ENCODE measurements at regions not wholly inside any gene's neighbourhood (a gene's known extent, or its start where the extent isn't known, plus 50 kb on each side); places are given as distances from the start of the nearest gene placed in this dataset.

- TF ChIP-seq CEBPB (IDR thresholded peaks at IDR 0.05; ENCODE audit: low read depth, low read length) (no peak), CTCF (conservative IDR thresholded peaks at IDR 0.05; ENCODE audit: low read depth, low read length) (no peak), FOS (IDR thresholded peaks at IDR 0.05; ENCODE audit: low read depth, low read length) (no peak), RAD21 (IDR thresholded peaks at IDR 0.05; ENCODE audit: low read length) (no peak), POLR2A (IDR thresholded peaks at IDR 0.05; ENCODE audit: low read depth, low read length) (no peak)
These were observed 63.6 kb upstream of the CD93 start for GRCh38 chr20:23149623-23150279.
